Vagina (tissue), 2 donors: ENCODE measurements at regions not wholly inside any gene's neighbourhood (a gene's known extent, or its start where the extent isn't known, plus 50 kb on each side); places are given as distances from the start of the nearest gene placed in this dataset.

ENCODE experiments used
- DNase-seq, 2 donors: peaks; one replicate each; pipeline ENCODE4 v3.0.0-alpha.2; 2017; ENCODE audit errors: extremely low spot score in 2 of 2
- H3K27ac ChIP-seq: fragments of 200-600 bp; sonication (generic); one replicate; pipeline ENCODE4 v1.5.1; 2019
- H3K27me3 ChIP-seq: fragments of 200-600 bp; sonication (generic); one replicate; pipeline ENCODE4 v1.5.1; 2019
- H3K36me3 ChIP-seq, 2 donors: fragments of 200-600 bp; sonication (generic); one replicate each; pipeline ENCODE4 v1.5.1; 2017 to 2019
- H3K4me1 ChIP-seq: fragments of 200-600 bp; sonication (generic); one replicate; pipeline ENCODE4 v1.5.1; 2019
- H3K4me3 ChIP-seq, 2 donors: fragments of 200-600 bp; sonication (generic); 1 replicate in 1 of 2; 2 replicates in 1 of 2; pipeline ENCODE4 v1.5.1; 2016 to 2019
- H3K9me3 ChIP-seq: fragments of 200-600 bp; sonication (generic); one replicate; pipeline ENCODE4 v1.5.1; 2019
- CTCF ChIP-seq, 3 experiments: fragments of 450-650 bp in 2 of 3; fragments of 200-600 bp in 1 of 3; sonication (generic) in 1 of 3; IDR thresholded peaks; one replicate each; pipeline ENCODE4 v1.5.1; 2017 to 2019; ENCODE audit warnings: antibody characterized with exemption in 3 of 3, mild to moderate bottlenecking in 2 of 3, moderate library complexity in 2 of 3
- POLR2A ChIP-seq, 2 donors: fragments of 450-650 bp; IDR thresholded peaks; one replicate each; pipeline ENCODE4 v1.6.1; 2017; ENCODE audit warnings: antibody characterized with exemption in 2 of 2, mild to moderate bottlenecking in 2 of 2, moderate library complexity in 2 of 2
- POLR2AphosphoS5 ChIP-seq, 2 donors: sonication (generic); formaldehyde crosslinking; IDR thresholded peaks; one replicate each; pipeline ENCODE4 v1.9.0; 2017; ENCODE audit warnings: antibody characterized with exemption in 2 of 2, mild to moderate bottlenecking in 2 of 2, low read depth in 1 of 2; ENCODE audit not compliant: insufficient read depth in 1 of 2
- intact Hi-C: fragments of 100-400 bp; cut with DNase I; formaldehyde crosslinking; loops from one replicate; pipeline ENCODE4 v1.15.1; 2023

- Histone ChIP-seq H3K4me3 (no peak overlapping the region), H3K27ac (no peak overlapping the region), H3K9me3 (no peaks in the 10 kb centered on the region), H3K27me3 (no peaks in the 10 kb centered on the region), H3K36me3 (no peaks in the 10 kb centered on the region), H3K4me1 (peaks cover 6% of the 10 kb centered on the region)
- DNase-seq: no peak
- intact Hi-C loops: no loop called here
- TF ChIP-seq CTCF (IDR thresholded peaks at IDR 0.05) (no peak), POLR2A (IDR thresholded peaks at IDR 0.05) (no peak), POLR2AphosphoS5 (IDR thresholded peaks at IDR 0.05; ENCODE audit: insufficient read depth in 1 of 2, low read depth in 1 of 2) (no peak)
Observed at GRCh38 chr7:117979954-117980497, 106.8 kb upstream of the CTTNBP2 start.

- Histone ChIP-seq H3K27ac (no peak overlapping the region), H3K9me3 (no peaks in the 10 kb centered on the region), H3K4me1 (peaks cover 6% of the 10 kb centered on the region), H3K36me3 (no peaks in the 10 kb centered on the region), H3K27me3 (no peaks in the 10 kb centered on the region), H3K4me3 (no peak overlapping the region)
- intact Hi-C loops: no loop called here
- TF ChIP-seq POLR2AphosphoS5 (IDR thresholded peaks at IDR 0.05; ENCODE audit: insufficient read depth in 1 of 2, low read depth in 1 of 2) (no peak), POLR2A (IDR thresholded peaks at IDR 0.05) (no peak), CTCF (IDR thresholded peaks at IDR 0.05) (no peak)
- DNase-seq: no peak
Observed at GRCh38 chr7:117982071-117983055, 109.1 kb upstream of the CTTNBP2 start.

GRCh38 chr7:117986645-117987269 lies 113.5 kb upstream of the CTTNBP2 start:
- Histone ChIP-seq H3K4me1 (no peaks in the 10 kb centered on the region), H3K36me3 (no peaks in the 10 kb centered on the region), H3K9me3 (no peaks in the 10 kb centered on the region), H3K27me3 (no peaks in the 10 kb centered on the region), H3K4me3 (no peak overlapping the region), H3K27ac (no peak overlapping the region)
- intact Hi-C loops: no loop called here
- DNase-seq: no peak
- no peak for TF ChIP-seq POLR2A (IDR thresholded peaks at IDR 0.05)
- TF ChIP-seq POLR2AphosphoS5 (IDR thresholded peaks at IDR 0.05; ENCODE audit: insufficient read depth in 1 of 2, low read depth in 1 of 2): no peak
- no peak for TF ChIP-seq CTCF (IDR thresholded peaks at IDR 0.05)

GRCh38 chr7:117990834-117991233 lies 117.6 kb upstream of the CTTNBP2 start:
- no peak overlapping the region for H3K27ac ChIP-seq
- intact Hi-C loops: no loop called here

More at GRCh38 chr7:117990834-117991233, 117.6 kb upstream of the CTTNBP2 start:
- Histone ChIP-seq H3K9me3 (no peaks in the 10 kb centered on the region), H3K4me3 (no peak overlapping the region), H3K36me3 (no peaks in the 10 kb centered on the region), H3K27me3 (no peaks in the 10 kb centered on the region), H3K4me1 (no peaks in the 10 kb centered on the region)
- DNase-seq: no peak
- TF ChIP-seq POLR2A (IDR thresholded peaks at IDR 0.05): no peak
- no peak for TF ChIP-seq CTCF (IDR thresholded peaks at IDR 0.05)
- TF ChIP-seq POLR2AphosphoS5 (IDR thresholded peaks at IDR 0.05; ENCODE audit: insufficient read depth in 1 of 2, low read depth in 1 of 2): no peak
